ENCODE measurements at regions not wholly inside any gene's neighbourhood (a gene's known extent, or its start where the extent isn't known, plus 50 kb on each side); places are given as distances from the start of the nearest gene placed in this dataset.
"Not testable (repeated sequence)": the region's sequence is repeated elsewhere in the genome, so short reads cannot be mapped to it uniquely, and the experiment has no call there.

- CTCF ChIA-PET: not testable (repeated sequence)
Measured at GRCh38 chr12:11546582-11547270, 102.7 kb upstream of the ETV6 start.

GRCh38 chr12:11547271-11547646, 102.2 kb upstream of the ETV6 start:
- H2AK5ac ChIP-seq (ENCODE audit: low read depth, low read length); H3K23ac ChIP-seq (ENCODE audit: low read depth, low read length); H4K8ac ChIP-seq (ENCODE audit: low read depth in 2 of 2, low read length in 2 of 2); BruUV-seq (replicated peaks); ATAC-seq (ENCODE audit: low read depth); H3K4me1 ChIP-seq (ENCODE audit: control insufficient read depth, insufficient read depth, low read length); H3K4ac ChIP-seq (ENCODE audit: low read depth, low read length); H4K20me1 ChIP-seq (ENCODE audit: insufficient read depth, low read length); H2BK20ac ChIP-seq (ENCODE audit: low read depth, low read length); H2AK9ac ChIP-seq (replicated peaks; ENCODE audit: low read depth, low read length, poor library complexity); H4K5ac ChIP-seq (ENCODE audit: low read depth, low read length); H3K14ac ChIP-seq (replicated peaks; ENCODE audit: low read depth, low read length); dilution Hi-C loops (cut with HindIII; ENCODE audit: low sequenced_read_pairs, unreplicated experiment); DNase-seq; CTCF ChIA-PET; POLR2A ChIA-PET (ENCODE audit: unreplicated experiment); H2BK120ac ChIP-seq (ENCODE audit: low read depth, low read length); H3K27ac ChIP-seq (ENCODE audit: insufficient read depth, low read length); H3K79me1 ChIP-seq (ENCODE audit: low read depth in 1 of 2, low read length in 2 of 2); H3K56ac ChIP-seq (ENCODE audit: extremely low read depth, insufficient read depth, low read length); H2BK15ac ChIP-seq (ENCODE audit: low read depth, low read length); H3K18ac ChIP-seq (ENCODE audit: low read depth, low read length); H3K9me1 ChIP-seq (ENCODE audit: insufficient read depth, low read length); H3K9me3 ChIP-seq (ENCODE audit: control insufficient read depth, insufficient read depth, low read length); intact Hi-C loops (cut with micrococcal nuclease); H3K36me3 ChIP-seq (ENCODE audit: control insufficient read depth, insufficient read depth, low read length); in situ Hi-C loops (cut with MboI; ENCODE audit: low sequenced_read_pairs); H2BK5ac ChIP-seq (ENCODE audit: low read depth, low read length, poor library complexity, severe bottlenecking); H4K91ac ChIP-seq (ENCODE audit: insufficient read depth, low read depth, low read length): not testable (repeated sequence)
- Histone ChIP-seq H3K4me3 (ENCODE audit: insufficient read depth, low read depth, low read length) (peak overlapping the region; percentile 41), H3K4me2 (ENCODE audit: low read depth, low read length) (peak overlapping the region; percentile 40; the same call in 1 of the 2 replicates), H2AFZ (replicated peaks; ENCODE audit: low read length, poor library complexity) (peak overlapping the region; percentile 38), H3K9ac (ENCODE audit: low read depth, low read length) (peak overlapping the region; percentile 29; the same call in 1 of the 2 replicates), H3K27me3 (ENCODE audit: control insufficient read depth, insufficient read depth, low read length) (peaks cover 13% of the 10 kb centered on the region)
- 45% methylated on average over 9 of the region's 31 CpGs; no CpG with 5 or more reads in 1 of the 2 experiments for WGBS, 2 experiments (ENCODE audit: extremely low coverage in 2 of 2, insufficient read length in 1 of 2)

More at GRCh38 chr12:11546582-11547270, 102.7 kb upstream of the ETV6 start:
- H3K9me3 ChIP-seq (ENCODE audit: control insufficient read depth, insufficient read depth, low read length); H3K56ac ChIP-seq (ENCODE audit: extremely low read depth, insufficient read depth, low read length); POLR2A ChIA-PET (ENCODE audit: unreplicated experiment); H3K18ac ChIP-seq (ENCODE audit: low read depth, low read length); H4K5ac ChIP-seq (ENCODE audit: low read depth, low read length); in situ Hi-C loops (cut with MboI; ENCODE audit: low sequenced_read_pairs); H3K14ac ChIP-seq (replicated peaks; ENCODE audit: low read depth, low read length); H3K9me1 ChIP-seq (ENCODE audit: insufficient read depth, low read length); H3K23ac ChIP-seq (ENCODE audit: low read depth, low read length); H3K4ac ChIP-seq (ENCODE audit: low read depth, low read length); DNase-seq; H3K36me3 ChIP-seq (ENCODE audit: control insufficient read depth, insufficient read depth, low read length); H2BK20ac ChIP-seq (ENCODE audit: low read depth, low read length); BruUV-seq (replicated peaks); H2AK9ac ChIP-seq (replicated peaks; ENCODE audit: low read depth, low read length, poor library complexity); H4K20me1 ChIP-seq (ENCODE audit: insufficient read depth, low read length); H2AK5ac ChIP-seq (ENCODE audit: low read depth, low read length); H4K91ac ChIP-seq (ENCODE audit: insufficient read depth, low read depth, low read length); H3K4me1 ChIP-seq (ENCODE audit: control insufficient read depth, insufficient read depth, low read length); H4K8ac ChIP-seq (ENCODE audit: low read depth in 2 of 2, low read length in 2 of 2); H3K79me1 ChIP-seq (ENCODE audit: low read depth in 1 of 2, low read length in 2 of 2); H3K27ac ChIP-seq (ENCODE audit: insufficient read depth, low read length); H2BK15ac ChIP-seq (ENCODE audit: low read depth, low read length); dilution Hi-C loops (cut with HindIII; ENCODE audit: low sequenced_read_pairs, unreplicated experiment); H2BK5ac ChIP-seq (ENCODE audit: low read depth, low read length, poor library complexity, severe bottlenecking); H2BK120ac ChIP-seq (ENCODE audit: low read depth, low read length); intact Hi-C loops (cut with micrococcal nuclease): not testable (repeated sequence)
- Histone ChIP-seq H3K27me3 (ENCODE audit: control insufficient read depth, insufficient read depth, low read length) (peaks cover 13% of the 10 kb centered on the region), H3K4me3 (ENCODE audit: insufficient read depth, low read depth, low read length) (peak overlapping the region; percentile 41), H2AFZ (replicated peaks; ENCODE audit: low read length, poor library complexity) (peak overlapping the region; percentile 53), H3K9ac (ENCODE audit: low read depth, low read length) (peak overlapping the region; percentile 59), H3K4me2 (ENCODE audit: low read depth, low read length) (peak overlapping the region; percentile 95)
- WGBS, 2 experiments (ENCODE audit: extremely low coverage in 2 of 2, insufficient read length in 1 of 2): no CpG with 5 or more reads among the region's 14 CpGs
- ATAC-seq (ENCODE audit: low read depth): peak; percentile 52
